ENCODE measurements at regions not wholly inside any gene's neighbourhood (a gene's known extent, or its start where the extent isn't known, plus 50 kb on each side); places are given as distances from the start of the nearest gene placed in this dataset.

DNA sequence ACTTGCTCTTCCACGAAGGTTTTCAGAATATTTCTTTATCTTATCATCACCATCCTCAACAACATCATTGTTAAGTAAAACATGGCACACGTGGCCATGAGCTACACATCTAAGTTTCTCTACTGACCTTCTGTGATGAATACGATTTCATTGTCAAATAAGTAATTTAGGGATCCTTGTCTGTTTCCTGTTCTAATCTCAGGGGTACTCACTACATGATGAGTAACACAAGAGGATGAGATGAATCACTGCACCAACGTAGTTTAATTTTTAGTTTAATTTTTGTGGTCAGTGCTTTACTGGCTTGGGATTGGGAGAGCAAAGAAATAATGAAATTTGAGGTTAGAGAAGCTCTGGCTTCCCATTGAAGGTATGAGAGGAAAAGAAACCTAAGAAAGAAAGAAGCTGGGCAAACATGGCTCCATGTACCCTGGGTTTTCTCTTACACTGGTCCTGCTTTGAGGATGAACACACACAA is 461.9 kb upstream of the KLF6 start:
- ATAC-seq (no peak), DNase-seq (ENCODE audit: low spot score) (no peak)
- Mint-ChIP-seq H3K4me3 (no peak overlapping the region), H3K27ac (no peak overlapping the region), H3K9me3 (no peaks in the 10 kb centered on the region; the same call in 1 of the 2 replicates), H3K36me3 (no peaks in the 10 kb centered on the region), H3K4me1 (peaks cover 12% of the 10 kb centered on the region), H3K27me3 (ENCODE audit: low read depth) (no peaks in the 10 kb centered on the region)
- ChIA-PET POLR2A (no interaction called here), CTCF (no interaction called here)
- TF ChIP-seq ZNF263 (CRISPR knock-in tag; IDR thresholded peaks at IDR 0.05; ENCODE audit: low read depth) (no peak), ZNF532 (CRISPR knock-in tag; IDR thresholded peaks at IDR 0.05; ENCODE audit: borderline replicate concordance) (no peak), CREM (CRISPR knock-in tag; IDR thresholded peaks at IDR 0.05) (no peak), ZNF219 (CRISPR knock-in tag; IDR thresholded peaks at IDR 0.05; ENCODE audit: borderline replicate concordance) (no peak), ZNF425 (CRISPR knock-in tag; conservative IDR thresholded peaks at IDR 0.05) (no peak), CBFB (CRISPR knock-in tag; IDR thresholded peaks at IDR 0.05; ENCODE audit: low read depth) (no peak), GRHL2 (CRISPR knock-in tag; IDR thresholded peaks at IDR 0.05; ENCODE audit: insufficient replicate concordance, severe bottlenecking) (no peak), NFE2L1 (CRISPR knock-in tag; IDR thresholded peaks at IDR 0.05) (no peak), KAT7 (CRISPR knock-in tag; IDR thresholded peaks at IDR 0.05; ENCODE audit: borderline replicate concordance) (no peak), ATF6 (CRISPR knock-in tag; IDR thresholded peaks at IDR 0.05) (no peak)
- TF ChIP-seq, protein P1, sequence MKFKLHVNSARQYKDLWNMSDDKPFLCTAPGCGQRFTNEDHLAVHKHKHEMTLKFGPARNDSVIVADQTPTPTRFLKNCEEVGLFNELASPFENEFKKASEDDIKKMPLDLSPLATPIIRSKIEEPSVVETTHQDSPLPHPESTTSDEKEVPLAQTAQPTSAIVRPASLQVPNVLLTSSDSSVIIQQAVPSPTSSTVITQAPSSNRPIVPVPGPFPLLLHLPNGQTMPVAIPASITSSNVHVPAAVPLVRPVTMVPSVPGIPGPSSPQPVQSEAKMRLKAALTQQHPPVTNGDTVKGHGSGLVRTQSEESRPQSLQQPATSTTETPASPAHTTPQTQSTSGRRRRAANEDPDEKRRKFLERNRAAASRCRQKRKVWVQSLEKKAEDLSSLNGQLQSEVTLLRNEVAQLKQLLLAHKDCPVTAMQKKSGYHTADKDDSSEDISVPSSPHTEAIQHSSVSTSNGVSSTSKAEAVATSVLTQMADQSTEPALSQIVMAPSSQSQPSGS (CRISPR knock-in tag; IDR thresholded peaks at IDR 0.05; ENCODE audit: borderline replicate concordance, low read depth) = no peak

DNA sequence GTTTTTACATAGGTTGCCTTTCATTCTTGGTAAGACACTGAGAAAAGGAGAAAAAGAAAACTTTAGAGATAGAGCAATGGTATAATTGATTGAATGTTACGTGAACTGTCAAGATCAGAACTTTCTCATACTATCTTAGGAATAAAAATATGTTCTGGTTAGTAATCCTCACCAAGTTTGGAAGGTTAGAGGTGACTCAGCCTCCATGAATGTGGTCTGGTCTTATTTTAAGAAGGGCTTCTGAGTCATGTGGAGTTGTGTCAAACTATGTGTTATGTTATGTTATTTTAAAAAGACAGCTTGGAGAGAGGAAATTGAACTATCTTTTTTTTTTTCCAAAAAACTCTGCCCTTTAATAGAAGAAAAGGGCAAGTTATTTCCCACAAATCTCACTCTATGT is 458.6 kb upstream of the KLF6 start:
- H3K27ac Mint-ChIP-seq = no peak overlapping the region
- DNase-seq (ENCODE audit: low spot score) (no peak), ATAC-seq (no peak)
- H3K36me3 Mint-ChIP-seq = no peaks in the 10 kb centered on the region
- H3K27me3 Mint-ChIP-seq (ENCODE audit: low read depth) = no peaks in the 10 kb centered on the region
- ChIA-PET POLR2A (no interaction called here), CTCF (no interaction called here)
- peaks cover 28% of the 10 kb centered on the region for H3K4me1 Mint-ChIP-seq
- no peaks in the 10 kb centered on the region; the same call in 1 of the 2 replicates for H3K9me3 Mint-ChIP-seq
- H3K4me3 Mint-ChIP-seq = no peak overlapping the region
- TF ChIP-seq, protein P2, sequence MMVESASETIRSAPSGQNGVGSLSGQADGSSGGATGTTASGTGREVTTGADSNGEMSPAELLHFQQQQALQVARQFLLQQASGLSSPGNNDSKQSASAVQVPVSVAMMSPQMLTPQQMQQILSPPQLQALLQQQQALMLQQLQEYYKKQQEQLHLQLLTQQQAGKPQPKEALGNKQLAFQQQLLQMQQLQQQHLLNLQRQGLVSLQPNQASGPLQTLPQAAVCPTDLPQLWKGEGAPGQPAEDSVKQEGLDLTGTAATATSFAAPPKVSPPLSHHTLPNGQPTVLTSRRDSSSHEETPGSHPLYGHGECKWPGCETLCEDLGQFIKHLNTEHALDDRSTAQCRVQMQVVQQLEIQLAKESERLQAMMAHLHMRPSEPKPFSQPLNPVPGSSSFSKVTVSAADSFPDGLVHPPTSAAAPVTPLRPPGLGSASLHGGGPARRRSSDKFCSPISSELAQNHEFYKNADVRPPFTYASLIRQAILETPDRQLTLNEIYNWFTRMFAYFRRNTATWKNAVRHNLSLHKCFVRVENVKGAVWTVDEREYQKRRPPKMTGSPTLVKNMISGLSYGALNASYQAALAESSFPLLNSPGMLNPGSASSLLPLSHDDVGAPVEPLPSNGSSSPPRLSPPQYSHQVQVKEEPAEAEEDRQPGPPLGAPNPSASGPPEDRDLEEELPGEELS (CRISPR knock-in tag; IDR thresholded peaks at IDR 0.05) = no peak
- no peak for TF ChIP-seq GRHL2 (CRISPR knock-in tag; IDR thresholded peaks at IDR 0.05; ENCODE audit: insufficient replicate concordance, severe bottlenecking)
- TF ChIP-seq GABPB1 (CRISPR knock-in tag; IDR thresholded peaks at IDR 0.05) = no peak
- no peak for TF ChIP-seq CBFB (CRISPR knock-in tag; IDR thresholded peaks at IDR 0.05; ENCODE audit: low read depth)
- no peak for TF ChIP-seq FOXK1 (CRISPR knock-in tag; IDR thresholded peaks at IDR 0.05)
- TF ChIP-seq ZNF425 (CRISPR knock-in tag; conservative IDR thresholded peaks at IDR 0.05) = no peak
- no peak for TF ChIP-seq RORB (CRISPR knock-in tag; IDR thresholded peaks at IDR 0.05)
- TF ChIP-seq PRRX2 (CRISPR knock-in tag; IDR thresholded peaks at IDR 0.05) = no peak
- TF ChIP-seq, protein P3, sequence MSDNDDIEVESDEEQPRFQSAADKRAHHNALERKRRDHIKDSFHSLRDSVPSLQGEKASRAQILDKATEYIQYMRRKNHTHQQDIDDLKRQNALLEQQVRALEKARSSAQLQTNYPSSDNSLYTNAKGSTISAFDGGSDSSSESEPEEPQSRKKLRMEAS (CRISPR knock-in tag; IDR thresholded peaks at IDR 0.05) = no peak
- TF ChIP-seq, protein P4, sequence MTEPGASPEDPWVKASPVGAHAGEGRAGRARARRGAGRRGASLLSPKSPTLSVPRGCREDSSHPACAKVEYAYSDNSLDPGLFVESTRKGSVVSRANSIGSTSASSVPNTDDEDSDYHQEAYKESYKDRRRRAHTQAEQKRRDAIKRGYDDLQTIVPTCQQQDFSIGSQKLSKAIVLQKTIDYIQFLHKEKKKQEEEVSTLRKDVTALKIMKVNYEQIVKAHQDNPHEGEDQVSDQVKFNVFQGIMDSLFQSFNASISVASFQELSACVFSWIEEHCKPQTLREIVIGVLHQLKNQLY (CRISPR knock-in tag; IDR thresholded peaks at IDR 0.05) = no peak
- no peak for TF ChIP-seq ATF1 (CRISPR knock-in tag; IDR thresholded peaks at IDR 0.05)
